ENCODE measurements at regions not wholly inside any gene's neighbourhood (a gene's known extent, or its start where the extent isn't known, plus 50 kb on each side); places are given as distances from the start of the nearest gene placed in this dataset.

- Histone ChIP-seq H3K4me3 (no peak overlapping the region), H3K4me1 (ENCODE audit: insufficient read depth) (no peaks in the 10 kb centered on the region), H3K27ac (no peak overlapping the region), H3K36me3 (no peaks in the 10 kb centered on the region), H3K27me3 (no peaks in the 10 kb centered on the region), H3K9me3 (no peaks in the 10 kb centered on the region)
- intact Hi-C loops (cut with DNase I) = no loop called here
- WGBS, 3 donors = 82 to 88% (median 84%) methylated on average over 4 of the region's 4 CpGs
- no peak for TF ChIP-seq EP300 (IDR thresholded peaks at IDR 0.05)
- TF ChIP-seq POLR2A (IDR thresholded peaks at IDR 0.05) = no peak
- TF ChIP-seq, protein P1, sequence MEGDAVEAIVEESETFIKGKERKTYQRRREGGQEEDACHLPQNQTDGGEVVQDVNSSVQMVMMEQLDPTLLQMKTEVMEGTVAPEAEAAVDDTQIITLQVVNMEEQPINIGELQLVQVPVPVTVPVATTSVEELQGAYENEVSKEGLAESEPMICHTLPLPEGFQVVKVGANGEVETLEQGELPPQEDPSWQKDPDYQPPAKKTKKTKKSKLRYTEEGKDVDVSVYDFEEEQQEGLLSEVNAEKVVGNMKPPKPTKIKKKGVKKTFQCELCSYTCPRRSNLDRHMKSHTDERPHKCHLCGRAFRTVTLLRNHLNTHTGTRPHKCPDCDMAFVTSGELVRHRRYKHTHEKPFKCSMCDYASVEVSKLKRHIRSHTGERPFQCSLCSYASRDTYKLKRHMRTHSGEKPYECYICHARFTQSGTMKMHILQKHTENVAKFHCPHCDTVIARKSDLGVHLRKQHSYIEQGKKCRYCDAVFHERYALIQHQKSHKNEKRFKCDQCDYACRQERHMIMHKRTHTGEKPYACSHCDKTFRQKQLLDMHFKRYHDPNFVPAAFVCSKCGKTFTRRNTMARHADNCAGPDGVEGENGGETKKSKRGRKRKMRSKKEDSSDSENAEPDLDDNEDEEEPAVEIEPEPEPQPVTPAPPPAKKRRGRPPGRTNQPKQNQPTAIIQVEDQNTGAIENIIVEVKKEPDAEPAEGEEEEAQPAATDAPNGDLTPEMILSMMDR (IDR thresholded peaks at IDR 0.05) = no peak
- no peak for DNase-seq
Measured at GRCh38 chr18:34314847-34315246, 90.1 kb upstream of the NOL4 start.

- H3K4me1 ChIP-seq (ENCODE audit: insufficient read depth) = no peaks in the 10 kb centered on the region
- no peak for DNase-seq
- H3K4me3 ChIP-seq = no peak overlapping the region
- H3K27me3 ChIP-seq = no peaks in the 10 kb centered on the region
- intact Hi-C loops (cut with DNase I) = no loop called here
- H3K27ac ChIP-seq = no peak overlapping the region
- 83 to 88% (median 84%) methylated on average over 6 of the region's 6 CpGs for WGBS, 3 donors
- H3K9me3 ChIP-seq = no peaks in the 10 kb centered on the region
- TF ChIP-seq, protein P1 (IDR thresholded peaks at IDR 0.05) = no peak
- TF ChIP-seq EP300 (IDR thresholded peaks at IDR 0.05) (no peak), POLR2A (IDR thresholded peaks at IDR 0.05) (no peak)
- no peaks in the 10 kb centered on the region for H3K36me3 ChIP-seq
Measured at GRCh38 chr18:34315591-34316352, 91.1 kb upstream of the NOL4 start.

- TF ChIP-seq EP300 (IDR thresholded peaks at IDR 0.05) = no peak
- TF ChIP-seq, protein P1 (IDR thresholded peaks at IDR 0.05) = no peak
- TF ChIP-seq POLR2A (IDR thresholded peaks at IDR 0.05) = no peak
- no peaks in the 10 kb centered on the region for H3K27me3 ChIP-seq
- intact Hi-C loops (cut with DNase I) = no loop called here
- 84 to 88% (median 85%) methylated on average over 2 of the region's 2 CpGs for WGBS, 3 donors
- no peaks in the 10 kb centered on the region for H3K9me3 ChIP-seq
- DNase-seq = no peak
- H3K4me1 ChIP-seq (ENCODE audit: insufficient read depth) = no peaks in the 10 kb centered on the region
- H3K27ac ChIP-seq = no peak overlapping the region
- no peak overlapping the region for H3K4me3 ChIP-seq
- no peaks in the 10 kb centered on the region for H3K36me3 ChIP-seq
Measured at GRCh38 chr18:34320267-34320666, 95.6 kb upstream of the NOL4 start.

GRCh38 chr18:34321066-34321465, 96.4 kb upstream of the NOL4 start:
- no peak overlapping the region for H3K27ac ChIP-seq
- no peak for DNase-seq
- H3K36me3 ChIP-seq = no peaks in the 10 kb centered on the region
- H3K9me3 ChIP-seq = no peaks in the 10 kb centered on the region
- intact Hi-C loops (cut with DNase I) = no loop called here
- H3K27me3 ChIP-seq = no peaks in the 10 kb centered on the region
- TF ChIP-seq POLR2A (IDR thresholded peaks at IDR 0.05) = no peak
- TF ChIP-seq, protein P1 (IDR thresholded peaks at IDR 0.05) = no peak
- no peak for TF ChIP-seq EP300 (IDR thresholded peaks at IDR 0.05)
- no peaks in the 10 kb centered on the region for H3K4me1 ChIP-seq (ENCODE audit: insufficient read depth)
- H3K4me3 ChIP-seq = no peak overlapping the region
- WGBS, 3 donors = 85 to 90% (median 85%) methylated on average over 2 of the region's 2 CpGs
